Tibial nerve (tissue), 3 donors: ENCODE measurements at regions not wholly inside any gene's neighbourhood (a gene's known extent, or its start where the extent isn't known, plus 50 kb on each side); places are given as distances from the start of the nearest gene placed in this dataset.

ENCODE experiments used
- CTCF ChIP-seq, 5 experiments: fragments of 200-600 bp in 3 of 5; fragments of 450-650 bp in 2 of 5; sonication (generic) in 3 of 5; IDR thresholded peaks; one replicate each; pipeline ENCODE4 v1.5.1; 2016 to 2019; ENCODE audit warnings: antibody characterized with exemption in 5 of 5, mild to moderate bottlenecking in 3 of 5, moderate library complexity in 2 of 5
- POLR2A ChIP-seq, 2 donors: fragments of 450-650 bp; IDR thresholded peaks; one replicate each; pipeline ENCODE4 v1.6.1; 2017; ENCODE audit warnings: antibody characterized with exemption in 2 of 2, mild to moderate bottlenecking in 2 of 2, moderate library complexity in 2 of 2

GRCh38 chr2:21288739-21289520 is 165.2 kb downstream of the TDRD15 start:
- TF ChIP-seq POLR2A (IDR thresholded peaks at IDR 0.05), result no peak
- TF ChIP-seq CTCF (IDR thresholded peaks at IDR 0.05), result no peak
